K562 (cell line): ENCODE measurements at regions not wholly inside any gene's neighbourhood (a gene's known extent, or its start where the extent isn't known, plus 50 kb on each side); places are given as distances from the start of the nearest gene placed in this dataset.

ENCODE experiments used
- ATAC-seq: fragments of 200-7000 bp; cut with Tn5 transposase; 3 replicates; pipeline ENCODE4 v1.9.1; 2020; ENCODE audit warnings: moderate library complexity
- BruUV-seq: library from RNA; stranded (reverse); fragments of 400-500 nt; replicated peaks from 2 replicates; lab custom pipeline; 2021; lab: Mats Ljungman, UMichigan
- CTCF ChIA-PET: fragments of 300-600 bp; formaldehyde crosslinking; extraction: SDS; loops from one replicate; lab custom pipeline; 2021; ENCODE audit warnings: low intra/inter-chr PET ratio; lab: Yijun Ruan, JAX
- POLR2A ChIA-PET: fragments of 300-600, 350-650 bp; sonication (Branson Sonifier 250); formaldehyde crosslinking; extraction: SDS; loops from one replicate; lab custom pipeline; 2021; ENCODE audit warnings: antibody characterized with exemption, inconsistent platforms; lab: Yijun Ruan, JAX
- DNase-seq, 4 experiments: peaks; one replicate each; pipeline versions ENCODE4 v3.0.0 to v3.0.0-alpha.2; 2011 to 2018; ENCODE audit warnings: low spot score in 3 of 4, mixed read lengths in 3 of 4; ENCODE audit errors: extremely low read depth in 1 of 4
- FAIRE-seq: peaks from 2 replicates; lab custom pipeline; 2011; peaks lifted over from hg19 to GRCh38; lab: Jason Lieb, UNC
- H2AFZ ChIP-seq: 2 replicates; pipeline ENCODE4 v1.6.0; 2011; ENCODE audit warnings: low read depth, low read length, control low read depth, inconsistent platforms
- H3K27ac ChIP-seq: fragments of 200-600 bp; 3 replicates; pipeline ENCODE4 v1.8.0; 2011; ENCODE audit warnings: low read depth, mild to moderate bottlenecking, control low read depth, inconsistent platforms, low read length, moderate library complexity, mixed read lengths; ENCODE audit errors: extremely low read depth
- H3K27me3 ChIP-seq, 2 experiments: fragments of 300-600 bp in 1 of 2; 2 replicates in 1 of 2; 3 replicates in 1 of 2; pipeline versions ENCODE4 v1.6.0 to v1.8.0; 2011; ENCODE audit warnings: inconsistent platforms in 2 of 2, low read length in 2 of 2, mild to moderate bottlenecking in 1 of 2, mixed read lengths in 1 of 2, moderate library complexity in 1 of 2; ENCODE audit not compliant: control insufficient read depth in 2 of 2, insufficient read depth in 2 of 2
- H3K36me3 ChIP-seq: fragments of 300-600 bp; 3 replicates; pipeline ENCODE4 v1.8.0; 2011; ENCODE audit warnings: mild to moderate bottlenecking, low read length, inconsistent platforms; ENCODE audit not compliant: control insufficient read depth, insufficient read depth
- H3K4me1 ChIP-seq, 2 experiments: fragments of 200-600 bp in 1 of 2; replicated peaks in 1 of 2; 2 replicates in 1 of 2; 3 replicates in 1 of 2; pipeline versions ENCODE4 v1.5.1 to v1.8.0; 2011; ENCODE audit warnings: inconsistent platforms in 2 of 2, low read length in 2 of 2, mild to moderate bottlenecking in 1 of 2, mixed read lengths in 1 of 2, moderate library complexity in 1 of 2; ENCODE audit not compliant: control insufficient read depth in 2 of 2, insufficient read depth in 2 of 2
- H3K4me2 ChIP-seq: 2 replicates; pipeline ENCODE4 v1.6.1; 2011; ENCODE audit warnings: low read length, control low read depth, inconsistent platforms, mixed read lengths; ENCODE audit not compliant: insufficient read depth
- H3K4me3 ChIP-seq: fragments of 200-600 bp; sonication (generic), shearing (Covaris generic); 2 replicates; pipeline ENCODE4 v1.5.1; 2016; ENCODE audit warnings: control low read depth, inconsistent platforms
- H3K79me2 ChIP-seq: fragments of 200-600 bp; 3 replicates; pipeline ENCODE4 v1.8.0; 2011; ENCODE audit warnings: low read length, inconsistent platforms; ENCODE audit not compliant: control insufficient read depth, insufficient read depth
- H3K9ac ChIP-seq, 2 experiments: 2 replicates each; pipeline versions ENCODE4 v1.6.0 to v1.6.1; 2011; ENCODE audit warnings: low read depth in 2 of 2, low read length in 2 of 2, control low read depth in 1 of 2, inconsistent platforms in 1 of 2, mild to moderate bottlenecking in 1 of 2, mixed read lengths in 1 of 2; ENCODE audit not compliant: insufficient read depth in 1 of 2
- H3K9me1 ChIP-seq: one replicate; pipeline ENCODE4 v1.6.0; 2011; ENCODE audit warnings: inconsistent platforms, mild to moderate bottlenecking, low read length, moderate library complexity; ENCODE audit not compliant: control insufficient read depth, insufficient read depth
- H3K9me3 ChIP-seq: replicated peaks from 2 replicates; pipeline ENCODE4 v1.5.1; 2011; ENCODE audit warnings: low read depth, low read length, inconsistent platforms; ENCODE audit not compliant: control insufficient read depth, insufficient read depth
- H4K20me1 ChIP-seq: replicated peaks from 2 replicates; pipeline ENCODE4 v1.6.1; 2011; ENCODE audit warnings: low read length, inconsistent platforms, mixed read lengths; ENCODE audit not compliant: control insufficient read depth, insufficient read depth
- HDAC6 ChIP-seq: IDR thresholded peaks from 2 replicates; pipeline ENCODE4 v1.6.1; 2012; ENCODE audit warnings: low read depth, mild to moderate bottlenecking, control low read depth, inconsistent platforms, low read length, moderate library complexity
- HMGN3 ChIP-seq: IDR thresholded peaks from 2 replicates; pipeline ENCODE4 v1.6.1; 2011; ENCODE audit warnings: borderline replicate concordance, low read depth, mild to moderate bottlenecking, mixed read lengths, low read length; ENCODE audit not compliant: insufficient read length; ENCODE audit errors: extremely low read depth
- HNRNPUL1 ChIP-seq: fragments of 200-400 bp; formaldehyde crosslinking; IDR thresholded peaks from 2 replicates; pipeline ENCODE4 v1.6.1; 2017; ENCODE audit warnings: low read length
- NFE2L1 ChIP-seq: fragments of 450-650 bp; IDR thresholded peaks from 2 replicates; pipeline ENCODE4 v1.6.1; 2016; ENCODE audit warnings: missing genetic modification characterization, low read depth, mild to moderate bottlenecking, missing compliant biosample characterization, moderate library complexity, borderline replicate concordance
- NONO ChIP-seq, 2 experiments: fragments of 200-400 bp in 1 of 2; fragments of 450-650 bp in 1 of 2; formaldehyde crosslinking in 1 of 2; IDR thresholded peaks; 2 replicates each; pipeline ENCODE4 v1.6.1; 2017; ENCODE audit warnings: low read depth in 2 of 2, mild to moderate bottlenecking in 2 of 2, moderate library complexity in 2 of 2, low read length in 1 of 2
- SAP30 ChIP-seq: fragments of 200-600 bp; sonication (generic); IDR thresholded peaks from 2 replicates; pipeline ENCODE4 v1.6.1; 2012; ENCODE audit warnings: borderline replicate concordance, low read depth, mild to moderate bottlenecking, moderate library complexity, low read length, control low read depth, inconsistent platforms; ENCODE audit not compliant: insufficient read depth, poor library complexity, severe bottlenecking
- SP2 ChIP-seq: IDR thresholded peaks from 2 replicates; pipeline ENCODE4 v1.6.1; 2011; ENCODE audit warnings: mild to moderate bottlenecking, low read depth, low read length, moderate library complexity; ENCODE audit not compliant: poor library complexity, severe bottlenecking; ENCODE audit errors: extremely low read depth
- TAF15 ChIP-seq: fragments of 200-400 bp; formaldehyde crosslinking; IDR thresholded peaks from 2 replicates; pipeline ENCODE4 v1.6.1; 2017; ENCODE audit warnings: mild to moderate bottlenecking, low read depth, low read length, moderate library complexity
- XRCC3 ChIP-seq: fragments of 450-650 bp; IDR thresholded peaks from 2 replicates; pipeline ENCODE4 v1.6.1; 2017; ENCODE audit warnings: mild to moderate bottlenecking, moderate library complexity
- YY1 ChIP-seq, 3 experiments: IDR thresholded peaks; 2 replicates each; pipeline ENCODE4 v1.6.1; 2011; ENCODE audit warnings: low read length in 2 of 3, mild to moderate bottlenecking in 2 of 3, moderate library complexity in 2 of 3, borderline replicate concordance in 1 of 3, control low read depth in 1 of 3, low read depth in 1 of 3; ENCODE audit not compliant: insufficient read depth in 3 of 3, insufficient replicate concordance in 2 of 3, control insufficient read depth in 1 of 3, insufficient read length in 1 of 3; ENCODE audit errors: extremely low read depth in 1 of 3
- WGBS: fragments of 100-300 bp; shearing (Covaris generic); methylation state at CpG from one replicate; pipeline ENCODE4 v1.1.6; 2016; ENCODE audit warnings: low coverage, mixed read lengths; ENCODE audit not compliant: insufficient coverage; ENCODE audit errors: missing lambda C conversion rate; 5-methylcytosine and 5-hydroxymethylcytosine counted together
- in situ Hi-C: fragments of 300-500 bp; cut with MboI; formaldehyde crosslinking; loops from 4 replicates; pipeline ENCODE4 v1.15.0; 2018; ENCODE audit warnings: inconsistent platforms, mixed read lengths
- intact Hi-C: fragments of 100-400 bp; cut with micrococcal nuclease; formaldehyde crosslinking; loops from 2 replicates; pipeline ENCODE4 v1.14.2; 2022
- TF ChIP-seq, protein P1 (sequence below): IDR thresholded peaks from 3 replicates; pipeline ENCODE4 v1.6.1; 2011; ENCODE audit warnings: borderline replicate concordance, mild to moderate bottlenecking; ENCODE audit not compliant: insufficient read length, insufficient read depth
- TF ChIP-seq, protein P2 (sequence below), 2 experiments: fragments of 450-650 bp in 1 of 2; IDR thresholded peaks; 2 replicates each; pipeline ENCODE4 v1.6.1; 2011 to 2017; ENCODE audit warnings: low read depth in 2 of 2, antibody characterized with exemption in 1 of 2, borderline replicate concordance in 1 of 2, low read length in 1 of 2, mild to moderate bottlenecking in 1 of 2, mixed read lengths in 1 of 2; ENCODE audit not compliant: control insufficient read depth in 1 of 2
- TF ChIP-seq, protein P3 (sequence below), 2 experiments: fragments of 450-650 bp; conservative IDR thresholded peaks; 2 replicates each; pipeline ENCODE4 v1.6.1; 2017; ENCODE audit warnings: mild to moderate bottlenecking in 2 of 2, moderate library complexity in 2 of 2

DNA sequence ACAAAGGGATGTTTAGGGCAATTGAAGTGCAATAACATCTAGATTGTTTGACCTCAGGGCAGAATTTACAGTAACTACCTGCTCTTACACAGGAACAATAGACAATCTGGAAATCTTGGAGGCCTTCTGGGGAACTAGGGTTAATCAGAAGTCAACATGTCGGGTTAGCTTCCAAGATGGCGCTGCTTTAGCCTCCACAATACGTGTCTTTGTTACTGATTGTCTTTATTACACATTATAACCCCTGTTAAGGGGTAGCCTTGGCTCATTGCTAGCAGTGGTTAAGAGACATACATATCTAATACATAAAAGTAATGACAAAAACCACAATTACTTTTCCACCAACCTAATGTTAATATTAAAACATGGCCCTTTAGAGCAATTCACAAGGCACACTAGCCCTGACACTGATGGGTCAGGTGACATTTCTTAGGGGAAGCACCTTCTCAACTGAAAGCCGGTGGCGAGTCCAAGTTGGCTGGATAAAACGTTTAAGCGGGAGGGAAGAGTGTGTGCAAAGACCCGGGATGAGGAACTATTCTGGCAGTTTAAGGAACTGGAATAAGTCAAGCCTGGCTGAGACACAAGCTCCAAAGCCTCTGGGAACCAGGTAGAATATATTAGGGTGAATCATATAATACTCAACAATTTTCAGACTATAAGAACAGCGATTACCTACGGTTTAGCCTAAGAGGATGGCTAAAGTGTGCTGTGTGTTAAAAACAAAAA lies 236.9 kb downstream of the BCAS1 start:
- H3K4me2 ChIP-seq = no peak overlapping the region
- H2AFZ ChIP-seq = peak overlapping the region; percentile 71
- H3K79me2 ChIP-seq = no peaks in the 10 kb centered on the region
- H3K4me3 ChIP-seq = no peak overlapping the region
- H3K9ac ChIP-seq = no peak overlapping the region
- in situ Hi-C loops (no loop called here), intact Hi-C loops (no loop called here)
- no peaks in the 10 kb centered on the region for H3K9me1 ChIP-seq
- H3K27me3 ChIP-seq = no peaks in the 10 kb centered on the region
- no peaks in the 10 kb centered on the region for H4K20me1 ChIP-seq
- H3K27ac ChIP-seq = no peak overlapping the region
- ATAC-seq (no peak), DNase-seq (no peak), FAIRE-seq (no peak)
- H3K36me3 ChIP-seq = no peaks in the 10 kb centered on the region
- H3K9me3 ChIP-seq = no peaks in the 10 kb centered on the region
- no TSS peak for BruUV-seq
- 65% methylated on average over 10 of the region's 10 CpGs for WGBS
- H3K4me1 ChIP-seq = peaks cover 0 to 13% of the 10 kb centered on the region in 2 experiments; a peak in 2 of 5 replicates
- ChIA-PET POLR2A (interaction anchor here (1.5 kb wide), 1 partner anchor 32 kb away, joined by 3 read pairs; no protein-coding TSS in a partner anchor), CTCF (no interaction called here)
- TF ChIP-seq HDAC6 = no peak
- TF ChIP-seq NFE2L1 (tag) = no peak
- TF ChIP-seq, protein P1, sequence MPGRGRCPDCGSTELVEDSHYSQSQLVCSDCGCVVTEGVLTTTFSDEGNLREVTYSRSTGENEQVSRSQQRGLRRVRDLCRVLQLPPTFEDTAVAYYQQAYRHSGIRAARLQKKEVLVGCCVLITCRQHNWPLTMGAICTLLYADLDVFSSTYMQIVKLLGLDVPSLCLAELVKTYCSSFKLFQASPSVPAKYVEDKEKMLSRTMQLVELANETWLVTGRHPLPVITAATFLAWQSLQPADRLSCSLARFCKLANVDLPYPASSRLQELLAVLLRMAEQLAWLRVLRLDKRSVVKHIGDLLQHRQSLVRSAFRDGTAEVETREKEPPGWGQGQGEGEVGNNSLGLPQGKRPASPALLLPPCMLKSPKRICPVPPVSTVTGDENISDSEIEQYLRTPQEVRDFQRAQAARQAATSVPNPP = no peak
- no peak for TF ChIP-seq SP2
- TF ChIP-seq, protein P2, sequence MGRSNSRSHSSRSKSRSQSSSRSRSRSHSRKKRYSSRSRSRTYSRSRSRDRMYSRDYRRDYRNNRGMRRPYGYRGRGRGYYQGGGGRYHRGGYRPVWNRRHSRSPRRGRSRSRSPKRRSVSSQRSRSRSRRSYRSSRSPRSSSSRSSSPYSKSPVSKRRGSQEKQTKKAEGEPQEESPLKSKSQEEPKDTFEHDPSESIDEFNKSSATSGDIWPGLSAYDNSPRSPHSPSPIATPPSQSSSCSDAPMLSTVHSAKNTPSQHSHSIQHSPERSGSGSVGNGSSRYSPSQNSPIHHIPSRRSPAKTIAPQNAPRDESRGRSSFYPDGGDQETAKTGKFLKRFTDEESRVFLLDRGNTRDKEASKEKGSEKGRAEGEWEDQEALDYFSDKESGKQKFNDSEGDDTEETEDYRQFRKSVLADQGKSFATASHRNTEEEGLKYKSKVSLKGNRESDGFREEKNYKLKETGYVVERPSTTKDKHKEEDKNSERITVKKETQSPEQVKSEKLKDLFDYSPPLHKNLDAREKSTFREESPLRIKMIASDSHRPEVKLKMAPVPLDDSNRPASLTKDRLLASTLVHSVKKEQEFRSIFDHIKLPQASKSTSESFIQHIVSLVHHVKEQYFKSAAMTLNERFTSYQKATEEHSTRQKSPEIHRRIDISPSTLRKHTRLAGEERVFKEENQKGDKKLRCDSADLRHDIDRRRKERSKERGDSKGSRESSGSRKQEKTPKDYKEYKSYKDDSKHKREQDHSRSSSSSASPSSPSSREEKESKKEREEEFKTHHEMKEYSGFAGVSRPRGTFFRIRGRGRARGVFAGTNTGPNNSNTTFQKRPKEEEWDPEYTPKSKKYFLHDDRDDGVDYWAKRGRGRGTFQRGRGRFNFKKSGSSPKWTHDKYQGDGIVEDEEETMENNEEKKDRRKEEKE (IDR thresholded peaks at IDR 0.05; ENCODE audit: borderline replicate concordance in 1 of 2, control insufficient read depth in 1 of 2, low read depth in 2 of 2, low read length in 1 of 2) = peak in 1 of 2 experiments; percentile 28; a peak in 1 of 4 replicates
- TF ChIP-seq YY1 (IDR thresholded peaks at IDR 0.05; ENCODE audit: borderline replicate concordance in 1 of 3, control insufficient read depth in 1 of 3, extremely low read depth in 1 of 3, insufficient read depth in 3 of 3, insufficient read length in 1 of 3, insufficient replicate concordance in 2 of 3, low read depth in 1 of 3, low read length in 2 of 3) = peak in 1 of 3 experiments; percentile 38
- TF ChIP-seq HNRNPUL1 = no peak
- TF ChIP-seq TAF15 = no peak
- TF ChIP-seq, protein P3, sequence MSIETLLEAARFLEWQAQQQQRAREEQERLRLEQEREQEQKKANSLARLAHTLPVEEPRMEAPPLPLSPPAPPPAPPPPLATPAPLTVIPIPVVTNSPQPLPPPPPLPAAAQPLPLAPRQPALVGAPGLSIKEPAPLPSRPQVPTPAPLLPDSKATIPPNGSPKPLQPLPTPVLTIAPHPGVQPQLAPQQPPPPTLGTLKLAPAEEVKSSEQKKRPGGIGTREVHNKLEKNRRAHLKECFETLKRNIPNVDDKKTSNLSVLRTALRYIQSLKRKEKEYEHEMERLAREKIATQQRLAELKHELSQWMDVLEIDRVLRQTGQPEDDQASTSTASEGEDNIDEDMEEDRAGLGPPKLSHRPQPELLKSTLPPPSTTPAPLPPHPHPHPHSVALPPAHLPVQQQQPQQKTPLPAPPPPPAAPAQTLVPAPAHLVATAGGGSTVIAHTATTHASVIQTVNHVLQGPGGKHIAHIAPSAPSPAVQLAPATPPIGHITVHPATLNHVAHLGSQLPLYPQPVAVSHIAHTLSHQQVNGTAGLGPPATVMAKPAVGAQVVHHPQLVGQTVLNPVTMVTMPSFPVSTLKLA (conservative IDR thresholded peaks at IDR 0.05) = no peak
- TF ChIP-seq NONO (IDR thresholded peaks at IDR 0.05; ENCODE audit: low read depth in 2 of 2, low read length in 1 of 2) = no peak
- no peak for TF ChIP-seq XRCC3
- TF ChIP-seq SAP30 = no peak
- no peak for TF ChIP-seq HMGN3
